ENCODE measurements at regions not wholly inside any gene's neighbourhood (a gene's known extent, or its start where the extent isn't known, plus 50 kb on each side); places are given as distances from the start of the nearest gene placed in this dataset.

GRCh38 chrX:107325467-107325866, 119.1 kb downstream of the DNAAF6 start (continued):
- no peak for TF ChIP-seq E2F6 (IDR thresholded peaks at IDR 0.05; ENCODE audit: borderline replicate concordance, low read depth)

GRCh38 chrX:107348051-107348450, 101.4 kb upstream of the FRMPD3 start:
- ATAC-seq: no peak
- TF ChIP-seq ZSCAN20 (CRISPR knock-in tag; IDR thresholded peaks at IDR 0.05) (no peak), JUNB (IDR thresholded peaks at IDR 0.05) (no peak), MAZ (IDR thresholded peaks at IDR 0.05; ENCODE audit: borderline replicate concordance, low read depth, low read length) (no peak), FOSB (CRISPR knock-in tag; IDR thresholded peaks at IDR 0.05) (no peak), EP300 (IDR thresholded peaks at IDR 0.05) (no peak), USF2 (IDR thresholded peaks at IDR 0.05) (no peak), JUN (IDR thresholded peaks at IDR 0.05) (no peak)
- FAIRE-seq: no peak
- Histone ChIP-seq H3K4me1 (no peaks in the 10 kb centered on the region), H3K4me3 (no peak overlapping the region), H3K4me2 (no peak overlapping the region), H3K9me3 (no peaks in the 10 kb centered on the region), H3K27ac (no peak overlapping the region)
- ChIA-PET POLR2A (no interaction called here), CTCF (interaction anchor here (1.3 kb wide), 1 partner anchor 12 kb away, joined by 3 read pairs; no protein-coding TSS in a partner anchor)
- 26% methylated on average over 4 of the region's 4 CpGs for whole genome bisulfite sequencing (ENCODE audit: missing lambda C conversion rate)
- DNase-seq (ENCODE audit: low read depth in 1 of 2, low spot score in 1 of 2): no peak

GRCh38 chrX:107348990-107349389, 100.5 kb upstream of the FRMPD3 start:
- Histone ChIP-seq H3K27ac (no peak overlapping the region), H3K9me3 (no peaks in the 10 kb centered on the region), H3K4me3 (no peak overlapping the region), H3K4me1 (no peaks in the 10 kb centered on the region), H3K4me2 (no peak overlapping the region)
- ATAC-seq (no peak), FAIRE-seq (peak; percentile 39), DNase-seq (ENCODE audit: low read depth in 1 of 2, low spot score in 1 of 2) (no peak)
- ChIA-PET CTCF (interaction anchor here (1.3 kb wide), 1 partner anchor 13 kb away, joined by 3 read pairs; no protein-coding TSS in a partner anchor), POLR2A (no interaction called here)
- TF ChIP-seq ZC3H11A (IDR thresholded peaks at IDR 0.05) (no peak), ZFP36 (IDR thresholded peaks at IDR 0.05; ENCODE audit: borderline replicate concordance, partially characterized antibody) (no peak), FOXS1 (CRISPR knock-in tag; IDR thresholded peaks at IDR 0.05) (no peak), HES2 (IDR thresholded peaks at IDR 0.05) (no peak), SREBF2 (IDR thresholded peaks at IDR 0.05) (no peak), RAD21 (conservative IDR thresholded peaks at IDR 0.05 in 1 of 2, IDR thresholded peaks at IDR 0.05 in 1 of 2) (no peak), ZNF302 (CRISPR knock-in tag; IDR thresholded peaks at IDR 0.05) (no peak), HOXA7 (CRISPR knock-in tag; IDR thresholded peaks at IDR 0.05) (no peak), USF2 (IDR thresholded peaks at IDR 0.05) (no peak), E2F6 (IDR thresholded peaks at IDR 0.05; ENCODE audit: borderline replicate concordance, low read depth) (no peak), HDAC2 (IDR thresholded peaks at IDR 0.05) (no peak), POLR2AphosphoS2 (conservative IDR thresholded peaks at IDR 0.05; ENCODE audit: low read length) (no peak), CBX2 (IDR thresholded peaks at IDR 0.05; ENCODE audit: borderline replicate concordance, low read depth) (no peak)
- 13% methylated on average over 1 of the region's 1 CpG for WGBS (ENCODE audit: missing lambda C conversion rate)

- no peak for FAIRE-seq
- Histone ChIP-seq H3K4me3 (no peak overlapping the region), H3K27ac (no peak overlapping the region), H3K4me2 (no peak overlapping the region), H3K4me1 (no peaks in the 10 kb centered on the region), H3K9me3 (no peaks in the 10 kb centered on the region)
- ChIA-PET CTCF (interaction anchor here (1.3 kb wide), 1 partner anchor 31 kb away, joined by 3 read pairs; no protein-coding TSS in a partner anchor), POLR2A (no interaction called here)
- DNase-seq (ENCODE audit: low read depth in 1 of 2, low spot score in 1 of 2): no peak
- no peak for ATAC-seq
- WGBS (ENCODE audit: missing lambda C conversion rate): 14% methylated on average over 1 of the region's 1 CpG
- TF ChIP-seq E2F6 (IDR thresholded peaks at IDR 0.05; ENCODE audit: borderline replicate concordance, low read depth) (no peak), HES2 (IDR thresholded peaks at IDR 0.05) (no peak), MAZ (IDR thresholded peaks at IDR 0.05; ENCODE audit: borderline replicate concordance, low read depth, low read length) (no peak), HEYL (CRISPR knock-in tag; IDR thresholded peaks at IDR 0.05) (no peak), ATOH8 (CRISPR knock-in tag; IDR thresholded peaks at IDR 0.05; ENCODE audit: low read depth) (no peak), TFCP2L1 (CRISPR knock-in tag; IDR thresholded peaks at IDR 0.05) (no peak), CEBPB (IDR thresholded peaks at IDR 0.05) (no peak), EHMT2 (IDR thresholded peaks at IDR 0.05; ENCODE audit: low read depth) (no peak), CBX2 (IDR thresholded peaks at IDR 0.05; ENCODE audit: borderline replicate concordance, low read depth) (no peak), RCOR1 (IDR thresholded peaks at IDR 0.05; ENCODE audit: low read depth, low read length) (no peak), BCL3 (IDR thresholded peaks at IDR 0.05) (no peak)
Observed at GRCh38 chrX:107355533-107355932, 93.9 kb upstream of the FRMPD3 start.

Measured in A549 (cell line).